ENCODE measurements at regions not wholly inside any gene's neighbourhood (a gene's known extent, or its start where the extent isn't known, plus 50 kb on each side); places are given as distances from the start of the nearest gene placed in this dataset.

- no peak for DNase-seq (ENCODE audit: low spot score)
Measured at GRCh38 chr11:42593441-42593840, 718.4 kb upstream of the API5 start.

GRCh38 chr11:42595876-42596275, 715.9 kb upstream of the API5 start:
- no peak for DNase-seq (ENCODE audit: low spot score)

GRCh38 chr11:42596576-42597145, 715.1 kb upstream of the API5 start:
- DNase-seq (ENCODE audit: low spot score) = no peak

- no peak for DNase-seq (ENCODE audit: low spot score)
Measured at GRCh38 chr11:42598341-42598740, 713.5 kb upstream of the API5 start.

- DNase-seq (ENCODE audit: low spot score) = no peak
Measured at GRCh38 chr11:42620796-42621195, 691.0 kb upstream of the API5 start.

GRCh38 chr11:42625757-42626665, 685.8 kb upstream of the API5 start:
- DNase-seq (ENCODE audit: low spot score) = no peak

- DNase-seq (ENCODE audit: low spot score) = no peak
Measured at GRCh38 chr11:42631220-42631843, 680.5 kb upstream of the API5 start.

GRCh38 chr11:42646959-42647358, 664.8 kb upstream of the API5 start:
- DNase-seq (ENCODE audit: low spot score) = no peak

GRCh38 chr11:42647993-42648392, 663.8 kb upstream of the API5 start:
- DNase-seq (ENCODE audit: low spot score) = no peak

GRCh38 chr11:42651621-42652020, 660.2 kb upstream of the API5 start:
- no peak for DNase-seq (ENCODE audit: low spot score)

- DNase-seq (ENCODE audit: low spot score) = no peak
Measured at GRCh38 chr11:42657169-42657568, 654.6 kb upstream of the API5 start.

- DNase-seq (ENCODE audit: low spot score) = no peak
Measured at GRCh38 chr11:42661942-42662341, 649.9 kb upstream of the API5 start.

- no peak for DNase-seq (ENCODE audit: low spot score)
Measured at GRCh38 chr11:42669248-42669976, 642.4 kb upstream of the API5 start.

GRCh38 chr11:42674436-42674835, 637.4 kb upstream of the API5 start:
- no peak for DNase-seq (ENCODE audit: low spot score)

- DNase-seq (ENCODE audit: low spot score) = no peak
Measured at GRCh38 chr11:42707541-42707940, 604.3 kb upstream of the API5 start.

- DNase-seq (ENCODE audit: low spot score) = no peak
Measured at GRCh38 chr11:42709216-42709615, 602.6 kb upstream of the API5 start.

GRCh38 chr11:42713279-42713678, 598.5 kb upstream of the API5 start:
- no peak for DNase-seq (ENCODE audit: low spot score)

GRCh38 chr11:42713753-42714152, 598.0 kb upstream of the API5 start:
- DNase-seq (ENCODE audit: low spot score) = no peak

- DNase-seq (ENCODE audit: low spot score) = no peak
Measured at GRCh38 chr11:42720716-42721563, 590.9 kb upstream of the API5 start.

GRCh38 chr11:42727879-42728278, 583.9 kb upstream of the API5 start:
- no peak for DNase-seq (ENCODE audit: low spot score)

- DNase-seq (ENCODE audit: low spot score) = no peak
Measured at GRCh38 chr11:42762348-42762747, 549.4 kb upstream of the API5 start.

GRCh38 chr11:42764936-42765335, 546.9 kb upstream of the API5 start:
- no peak for DNase-seq (ENCODE audit: low spot score)
